ENCODE measurements at regions not wholly inside any gene's neighbourhood (a gene's known extent, or its start where the extent isn't known, plus 50 kb on each side); places are given as distances from the start of the nearest gene placed in this dataset.

DNA sequence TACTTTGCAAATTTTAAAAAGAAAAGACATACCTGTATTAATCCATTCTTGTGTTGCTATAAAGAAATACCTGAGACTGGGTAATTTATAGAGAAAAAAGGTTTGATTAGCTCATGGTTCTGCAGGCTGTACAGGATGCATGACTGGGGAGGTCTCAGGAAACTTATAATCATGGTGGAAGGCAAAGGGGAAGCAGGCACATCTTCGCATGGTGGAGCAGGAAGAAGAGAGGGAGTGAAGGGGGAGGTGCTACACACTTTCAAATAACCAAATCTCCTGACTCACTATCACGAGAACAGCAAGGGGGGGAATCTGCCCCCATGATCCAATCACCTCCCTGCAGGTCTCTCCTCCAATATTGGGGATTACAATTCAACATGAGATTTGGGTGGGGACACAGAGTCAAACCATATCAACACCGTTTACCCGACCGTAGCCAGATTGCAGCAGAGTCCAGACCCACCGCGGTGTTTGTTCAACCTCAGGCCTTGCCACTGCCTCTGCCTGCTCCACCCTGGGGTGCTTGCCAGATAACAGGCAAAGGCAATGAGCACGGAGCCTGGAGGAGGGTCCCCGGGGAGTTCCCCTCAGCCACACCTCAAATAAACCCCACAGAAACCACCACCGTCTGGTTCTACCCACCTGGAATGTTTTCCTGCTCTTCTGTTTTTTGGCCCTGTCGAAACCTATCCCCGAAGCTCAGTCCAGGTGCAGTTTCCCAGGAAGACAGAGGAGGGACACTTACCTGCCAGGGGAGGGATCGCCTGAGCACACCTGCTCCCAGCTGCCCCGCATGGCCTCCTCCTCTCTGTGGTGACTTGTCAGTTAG is 142.2 kb upstream of the AFDN start:
- H3K27me3 ChIP-seq (ENCODE audit: low read depth) = no peaks in the 10 kb centered on the region
- no peak overlapping the region for H3K4me3 ChIP-seq
- H3K9me3 ChIP-seq (replicated peaks) = no peaks in the 10 kb centered on the region
- peaks cover 49% of the 10 kb centered on the region for H3K4me1 ChIP-seq
- H3K36me3 ChIP-seq = no peaks in the 10 kb centered on the region
- no peak for DNase-seq
- peak overlapping the region; percentile 30 for H3K27ac ChIP-seq (replicated peaks)
- intact Hi-C loops (cut with micrococcal nuclease) = no loop called here
- TF ChIP-seq, protein P1, sequence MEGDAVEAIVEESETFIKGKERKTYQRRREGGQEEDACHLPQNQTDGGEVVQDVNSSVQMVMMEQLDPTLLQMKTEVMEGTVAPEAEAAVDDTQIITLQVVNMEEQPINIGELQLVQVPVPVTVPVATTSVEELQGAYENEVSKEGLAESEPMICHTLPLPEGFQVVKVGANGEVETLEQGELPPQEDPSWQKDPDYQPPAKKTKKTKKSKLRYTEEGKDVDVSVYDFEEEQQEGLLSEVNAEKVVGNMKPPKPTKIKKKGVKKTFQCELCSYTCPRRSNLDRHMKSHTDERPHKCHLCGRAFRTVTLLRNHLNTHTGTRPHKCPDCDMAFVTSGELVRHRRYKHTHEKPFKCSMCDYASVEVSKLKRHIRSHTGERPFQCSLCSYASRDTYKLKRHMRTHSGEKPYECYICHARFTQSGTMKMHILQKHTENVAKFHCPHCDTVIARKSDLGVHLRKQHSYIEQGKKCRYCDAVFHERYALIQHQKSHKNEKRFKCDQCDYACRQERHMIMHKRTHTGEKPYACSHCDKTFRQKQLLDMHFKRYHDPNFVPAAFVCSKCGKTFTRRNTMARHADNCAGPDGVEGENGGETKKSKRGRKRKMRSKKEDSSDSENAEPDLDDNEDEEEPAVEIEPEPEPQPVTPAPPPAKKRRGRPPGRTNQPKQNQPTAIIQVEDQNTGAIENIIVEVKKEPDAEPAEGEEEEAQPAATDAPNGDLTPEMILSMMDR (IDR thresholded peaks at IDR 0.05; ENCODE audit: borderline replicate concordance) = no peak

DNA sequence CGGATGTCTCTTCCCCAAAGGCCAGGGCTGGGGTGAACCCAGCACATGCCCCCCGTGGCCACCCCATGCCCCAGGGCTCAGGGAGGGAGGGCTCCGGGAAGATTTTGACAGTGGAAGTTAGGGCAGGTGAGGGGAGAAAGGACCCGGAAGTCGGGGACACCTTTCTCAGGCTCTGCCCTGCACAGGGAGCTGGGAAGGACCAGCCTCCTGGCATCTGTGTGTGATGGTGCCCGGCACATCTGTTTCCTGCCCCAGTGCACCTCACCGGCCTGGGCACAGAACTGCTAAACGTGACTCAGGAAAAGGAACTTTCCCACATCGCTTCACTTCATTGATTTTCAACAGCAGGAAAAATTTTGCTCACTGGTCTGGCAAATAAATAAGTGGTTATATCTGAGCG is 141.1 kb upstream of the AFDN start:
- Histone ChIP-seq H3K4me1 (peaks cover 61% of the 10 kb centered on the region), H3K4me3 (no peak overlapping the region), H3K27me3 (ENCODE audit: low read depth) (no peaks in the 10 kb centered on the region), H3K36me3 (no peaks in the 10 kb centered on the region), H3K27ac (replicated peaks) (peak overlapping the region; percentile 0), H3K9me3 (replicated peaks) (no peaks in the 10 kb centered on the region)
- no peak for DNase-seq
- TF ChIP-seq, protein P1 (IDR thresholded peaks at IDR 0.05; ENCODE audit: borderline replicate concordance) = no peak
- intact Hi-C loops (cut with micrococcal nuclease) = no loop called here

DNA sequence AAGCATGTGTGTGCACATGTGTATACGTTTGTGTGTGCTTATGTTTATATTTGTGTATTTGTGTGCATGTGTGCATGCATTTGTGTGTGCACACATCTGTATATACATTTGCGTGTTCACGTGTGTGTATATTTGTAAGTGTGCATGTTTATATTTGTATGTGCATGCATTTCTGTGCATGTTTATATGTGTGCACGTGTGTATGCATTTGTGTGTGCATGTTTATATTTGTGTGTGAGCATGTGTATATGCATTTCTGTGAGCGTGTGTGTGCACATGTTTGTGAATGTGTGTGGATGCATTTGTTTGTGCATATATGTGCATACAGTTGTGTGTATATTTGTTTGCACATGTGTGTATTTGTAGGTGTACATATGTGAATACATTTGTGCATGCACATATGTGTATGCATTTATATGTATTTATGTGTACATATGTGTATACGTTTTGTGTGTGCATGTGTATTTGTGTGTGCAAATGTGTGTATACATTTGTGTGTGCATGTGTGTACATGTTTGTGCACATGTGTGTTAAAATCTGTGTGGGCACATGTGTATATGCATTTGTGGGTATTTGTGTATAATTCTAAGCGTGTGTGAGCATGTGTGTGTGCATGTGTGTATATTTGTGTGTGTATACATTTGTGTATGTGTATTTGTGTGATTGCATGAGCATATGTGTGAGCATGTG is 140.4 kb upstream of the AFDN start:
- TF ChIP-seq, protein P1 (IDR thresholded peaks at IDR 0.05; ENCODE audit: borderline replicate concordance) = no peak
- no peaks in the 10 kb centered on the region for H3K9me3 ChIP-seq (replicated peaks)
- H3K36me3 ChIP-seq = no peaks in the 10 kb centered on the region
- intact Hi-C loops (cut with micrococcal nuclease) = no loop called here
- no peaks in the 10 kb centered on the region for H3K27me3 ChIP-seq (ENCODE audit: low read depth)
- H3K27ac ChIP-seq (replicated peaks) = no peak overlapping the region
- H3K4me1 ChIP-seq = peaks cover 62% of the 10 kb centered on the region
- no peak for DNase-seq
- no peak overlapping the region for H3K4me3 ChIP-seq

DNA sequence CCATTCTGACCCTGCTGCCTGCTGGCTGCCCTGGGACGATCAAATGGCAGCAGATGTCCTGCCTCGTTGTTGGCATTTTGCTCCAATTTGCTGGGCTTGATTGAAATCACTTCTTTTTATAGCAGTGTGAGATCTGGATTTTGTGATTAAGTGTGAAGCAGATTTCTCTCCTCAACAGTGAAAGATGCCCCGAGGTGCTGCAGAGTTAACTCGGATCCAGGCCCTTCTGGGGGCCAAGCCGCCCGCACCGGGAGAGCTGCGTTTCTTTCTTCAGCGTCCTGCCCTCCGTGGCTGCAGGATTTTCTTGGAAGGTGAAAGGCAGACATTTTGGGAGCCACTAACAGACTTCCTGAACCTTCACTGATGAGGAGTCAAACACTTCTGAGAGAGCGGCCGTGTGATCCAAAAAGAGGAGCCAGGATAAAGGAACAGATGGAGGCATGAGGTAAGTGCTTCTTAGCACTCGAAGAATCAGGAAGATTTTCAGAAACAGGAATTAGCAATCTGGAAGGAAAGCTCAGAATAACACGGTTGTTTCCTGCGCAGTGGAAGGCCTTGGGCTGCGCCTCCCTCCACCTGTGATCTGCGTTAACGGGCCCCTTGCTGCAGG is 139.5 kb upstream of the AFDN start:
- H3K9me3 ChIP-seq (replicated peaks) = no peaks in the 10 kb centered on the region
- peaks cover 53% of the 10 kb centered on the region for H3K4me1 ChIP-seq
- H3K27me3 ChIP-seq (ENCODE audit: low read depth) = no peaks in the 10 kb centered on the region
- intact Hi-C loops (cut with micrococcal nuclease) = no loop called here
- TF ChIP-seq, protein P1 (IDR thresholded peaks at IDR 0.05; ENCODE audit: borderline replicate concordance) = no peak
- H3K36me3 ChIP-seq = no peaks in the 10 kb centered on the region
- no peak overlapping the region for H3K4me3 ChIP-seq
- H3K27ac ChIP-seq (replicated peaks) = no peak overlapping the region
- DNase-seq = no peak

DNA sequence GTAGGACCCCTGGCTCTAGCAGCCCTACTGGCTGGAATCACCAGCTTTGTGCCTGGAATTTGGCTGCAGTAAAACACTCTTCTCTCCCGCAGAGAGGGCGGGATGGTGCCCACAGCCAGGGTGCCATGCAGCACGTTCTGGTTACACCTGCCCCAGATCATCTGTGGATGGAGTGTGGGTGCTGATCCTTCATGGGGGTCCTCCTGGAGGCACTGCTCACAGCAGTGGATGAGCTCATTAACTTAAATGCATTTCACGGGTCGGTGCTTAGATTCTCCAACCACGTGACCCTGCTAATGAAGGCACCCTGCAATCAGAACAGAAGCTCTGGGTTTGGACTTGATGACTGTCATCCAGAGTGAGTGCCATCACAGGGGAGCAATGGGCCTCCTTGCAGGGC is 138.6 kb upstream of the AFDN start:
- H3K27me3 ChIP-seq (ENCODE audit: low read depth) = no peaks in the 10 kb centered on the region
- intact Hi-C loops (cut with micrococcal nuclease) = no loop called here
- peaks cover 44% of the 10 kb centered on the region for H3K4me1 ChIP-seq
- no peaks in the 10 kb centered on the region for H3K9me3 ChIP-seq (replicated peaks)
- H3K36me3 ChIP-seq = no peaks in the 10 kb centered on the region
- H3K4me3 ChIP-seq = no peak overlapping the region
- H3K27ac ChIP-seq (replicated peaks) = no peak overlapping the region
- DNase-seq = no peak
- TF ChIP-seq, protein P1 (IDR thresholded peaks at IDR 0.05; ENCODE audit: borderline replicate concordance) = no peak

Data from left ventricle myocardium inferior (tissue), 1 donor.